ENCODE measurements at regions not wholly inside any gene's neighbourhood (a gene's known extent, or its start where the extent isn't known, plus 50 kb on each side); places are given as distances from the start of the nearest gene placed in this dataset.
"Not testable (repeated sequence)": the region's sequence is repeated elsewhere in the genome, so short reads cannot be mapped to it uniquely, and the experiment has no call there.

- DNase-seq (ENCODE audit: low read depth): peak; percentile 22
These were observed 115.0 kb downstream of the UBE2U start for GRCh38 chr1:64318428-64318827.

- DNase-seq (ENCODE audit: low read depth): no peak
These were observed 116.6 kb downstream of the UBE2U start for GRCh38 chr1:64320007-64320406.

GRCh38 chr1:64320470-64320869 is 117.0 kb downstream of the UBE2U start:
- peak; percentile 73 for DNase-seq (ENCODE audit: low read depth)

- no peak for DNase-seq (ENCODE audit: low read depth)
These were observed 117.6 kb downstream of the UBE2U start for GRCh38 chr1:64320922-64321614.

GRCh38 chr1:64323054-64323453 is 119.6 kb downstream of the UBE2U start:
- peak; percentile 23 for DNase-seq (ENCODE audit: low read depth)

- no peak for DNase-seq (ENCODE audit: low read depth)
These were observed 120.5 kb downstream of the UBE2U start for GRCh38 chr1:64323882-64324281.

GRCh38 chr1:64325856-64326255 is 122.4 kb downstream of the UBE2U start:
- no peak for DNase-seq (ENCODE audit: low read depth)

GRCh38 chr1:64327119-64327518 is 123.7 kb downstream of the UBE2U start:
- DNase-seq (ENCODE audit: low read depth): no peak

- DNase-seq (ENCODE audit: low read depth): no peak
These were observed 124.8 kb downstream of the UBE2U start for GRCh38 chr1:64328193-64328592.

GRCh38 chr1:64330839-64331238 is 127.4 kb downstream of the UBE2U start:
- DNase-seq (ENCODE audit: low read depth): no peak

- no peak for DNase-seq (ENCODE audit: low read depth)
These were observed 132.2 kb downstream of the UBE2U start for GRCh38 chr1:64335636-64336035.

- DNase-seq (ENCODE audit: low read depth): no peak
These were observed 132.5 kb upstream of the CACHD1 start for GRCh38 chr1:64337475-64337874.

GRCh38 chr1:64337926-64338325 is 132.0 kb upstream of the CACHD1 start:
- DNase-seq (ENCODE audit: low read depth): no peak

- no peak for DNase-seq (ENCODE audit: low read depth)
These were observed 129.6 kb upstream of the CACHD1 start for GRCh38 chr1:64340361-64340760.

GRCh38 chr1:64343105-64343822 is 126.7 kb upstream of the CACHD1 start:
- peak; percentile 76 for DNase-seq (ENCODE audit: low read depth)

- DNase-seq (ENCODE audit: low read depth): peak; percentile 20
These were observed 126.1 kb upstream of the CACHD1 start for GRCh38 chr1:64343823-64344190.

- DNase-seq (ENCODE audit: low read depth): no peak
These were observed 121.5 kb upstream of the CACHD1 start for GRCh38 chr1:64348270-64348960.

- no peak for DNase-seq (ENCODE audit: low read depth)
These were observed 120.8 kb upstream of the CACHD1 start for GRCh38 chr1:64348961-64349648.

GRCh38 chr1:64355534-64355933 is 114.4 kb upstream of the CACHD1 start:
- not testable (repeated sequence) for DNase-seq (ENCODE audit: low read depth)

- DNase-seq (ENCODE audit: low read depth): no peak
These were observed 113.2 kb upstream of the CACHD1 start for GRCh38 chr1:64356636-64357256.

GRCh38 chr1:64357422-64357821 is 112.5 kb upstream of the CACHD1 start:
- no peak for DNase-seq (ENCODE audit: low read depth)

GRCh38 chr1:64358692-64359091 is 111.2 kb upstream of the CACHD1 start:
- no peak for DNase-seq (ENCODE audit: low read depth)
